Mesendoderm (in vitro differentiated cells): ENCODE measurements at regions not wholly inside any gene's neighbourhood (a gene's known extent, or its start where the extent isn't known, plus 50 kb on each side); places are given as distances from the start of the nearest gene placed in this dataset.

Source experiments
- DNase-seq: peaks from one replicate; pipeline ENCODE4 v3.0.0; 2013
- H2AK5ac ChIP-seq: 2 replicates; pipeline ENCODE4 v1.6.1; 2013; ENCODE audit warnings: low read length, inconsistent platforms
- H2BK120ac ChIP-seq: 2 replicates; pipeline ENCODE4 v1.6.1; 2013; ENCODE audit warnings: low read depth, mild to moderate bottlenecking, low read length, moderate library complexity, mixed read lengths
- H2BK15ac ChIP-seq: replicated peaks from 2 replicates; pipeline ENCODE4 v1.6.1; 2013; ENCODE audit warnings: low read depth, mild to moderate bottlenecking, moderate library complexity
- H2BK5ac ChIP-seq: 2 replicates; pipeline ENCODE4 v1.6.1; 2013; ENCODE audit warnings: low read length, inconsistent platforms
- H3K18ac ChIP-seq: 2 replicates; pipeline ENCODE4 v1.6.1; 2013; ENCODE audit warnings: mild to moderate bottlenecking, low read length, mixed read lengths
- H3K23ac ChIP-seq: one replicate; pipeline ENCODE4 v1.6.1; 2013; ENCODE audit warnings: low read length
- H3K27ac ChIP-seq: 2 replicates; pipeline ENCODE4 v1.5.1; 2013; ENCODE audit warnings: low read depth, mild to moderate bottlenecking, inconsistent platforms, low read length, moderate library complexity
- H3K27me3 ChIP-seq: 2 replicates; pipeline ENCODE4 v1.6.1; 2013; ENCODE audit warnings: low read length, control low read depth, mild to moderate bottlenecking, inconsistent platforms; ENCODE audit not compliant: insufficient read depth, poor library complexity
- H3K36me3 ChIP-seq: 2 replicates; pipeline ENCODE4 v1.6.1; 2013; ENCODE audit warnings: low read length, inconsistent platforms; ENCODE audit not compliant: control insufficient read depth, insufficient read depth
- H3K4ac ChIP-seq: one replicate; pipeline ENCODE4 v1.6.1; 2013; ENCODE audit warnings: low read depth, mild to moderate bottlenecking, low read length, moderate library complexity
- H3K4me1 ChIP-seq: 2 replicates; pipeline ENCODE4 v1.6.1; 2013; ENCODE audit warnings: low read depth, low read length, inconsistent platforms; ENCODE audit not compliant: control insufficient read depth
- H3K4me2 ChIP-seq: 2 replicates; pipeline ENCODE4 v1.6.1; 2013; ENCODE audit warnings: low read length
- H3K4me3 ChIP-seq: 2 replicates; pipeline ENCODE4 v1.5.1; 2013; ENCODE audit warnings: mild to moderate bottlenecking, low read length
- H3K56ac ChIP-seq: one replicate; pipeline ENCODE4 v1.6.1; 2013; ENCODE audit warnings: low read length
- H3K79me1 ChIP-seq: 2 replicates; pipeline ENCODE4 v1.6.1; 2013; ENCODE audit warnings: low read length, inconsistent platforms
- H3K79me2 ChIP-seq: 2 replicates; pipeline ENCODE4 v1.6.1; 2013; ENCODE audit warnings: mild to moderate bottlenecking, low read length; ENCODE audit not compliant: control insufficient read depth, insufficient read depth
- H3K9ac ChIP-seq: 2 replicates; pipeline ENCODE4 v1.6.1; 2013; ENCODE audit warnings: low read length, inconsistent platforms
- H4K5ac ChIP-seq: one replicate; pipeline ENCODE4 v1.6.1; 2013; ENCODE audit warnings: low read length
- H4K8ac ChIP-seq: one replicate; pipeline ENCODE4 v1.6.1; 2013; ENCODE audit warnings: low read depth, mild to moderate bottlenecking, control low read depth, low read length, moderate library complexity
- WGBS: extraction: QIAGEN DNeasy Blood & Tissue Kit; methylation state at CpG from one replicate; pipeline ENCODE4 v1.1.7; 2013; ENCODE audit warnings: low lambda C conversion rate, missing lambda C conversion rate; ENCODE audit not compliant: insufficient coverage; ENCODE audit errors: extremely low coverage; 5-methylcytosine and 5-hydroxymethylcytosine counted together

DNA sequence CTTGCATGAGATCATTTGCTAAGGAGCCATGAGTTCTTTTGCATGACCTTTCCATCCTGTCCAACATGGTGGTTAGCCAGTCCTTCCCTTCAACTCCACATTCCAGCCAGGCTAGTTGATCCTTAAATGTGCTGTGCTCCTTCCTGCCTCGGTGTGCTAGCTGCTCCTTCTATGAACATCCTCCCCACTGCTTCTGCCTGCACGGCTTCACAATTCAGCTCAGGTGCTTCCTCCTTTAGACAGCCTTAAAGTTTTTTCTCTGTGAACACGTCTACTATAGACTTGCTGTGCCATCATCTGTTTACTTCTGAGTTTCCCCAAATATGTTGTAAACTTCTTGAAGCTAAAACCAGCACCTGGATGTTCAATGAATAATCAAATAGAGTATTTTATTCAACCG, 95.5 kb downstream of the OTUD1 start:
- Histone ChIP-seq H3K18ac (no peak overlapping the region), H3K27me3 (no peaks in the 10 kb centered on the region), H3K27ac (no peak overlapping the region), H3K4ac (no peak overlapping the region), H2AK5ac (no peak overlapping the region), H3K79me1 (no peaks in the 10 kb centered on the region), H2BK5ac (no peak overlapping the region), H3K4me2 (no peak overlapping the region), H3K9ac (no peak overlapping the region), H3K36me3 (no peaks in the 10 kb centered on the region), H3K79me2 (no peaks in the 10 kb centered on the region), H3K4me1 (no peaks in the 10 kb centered on the region), H4K8ac (no peak overlapping the region), H2BK15ac (no peak overlapping the region), H4K5ac (no peak overlapping the region), H3K4me3 (no peak overlapping the region), H3K23ac (no peak overlapping the region), H2BK120ac (no peak overlapping the region), H3K56ac (no peak overlapping the region)
- DNase-seq, result no peak
- WGBS, result no CpG with 5 or more reads among the region's 4 CpGs

- H2AK5ac ChIP-seq, result no peak overlapping the region
- no CpG with 5 or more reads among the region's 1 CpG for WGBS
- H3K23ac ChIP-seq, result no peak overlapping the region
- H3K4me2 ChIP-seq, result no peak overlapping the region
- H2BK5ac ChIP-seq, result no peak overlapping the region
- no peaks in the 10 kb centered on the region for H3K4me1 ChIP-seq
- H3K4me3 ChIP-seq, result no peak overlapping the region
- no peak overlapping the region for H3K27ac ChIP-seq
- H2BK15ac ChIP-seq, result no peak overlapping the region
- H2BK120ac ChIP-seq, result no peak overlapping the region
- no peak overlapping the region for H4K5ac ChIP-seq
- no peak overlapping the region for H3K9ac ChIP-seq
- DNase-seq, result no peak
- no peaks in the 10 kb centered on the region for H3K27me3 ChIP-seq
- H3K79me1 ChIP-seq, result no peaks in the 10 kb centered on the region
- H3K56ac ChIP-seq, result no peak overlapping the region
- H3K18ac ChIP-seq, result no peak overlapping the region
- no peak overlapping the region for H4K8ac ChIP-seq
- no peak overlapping the region for H3K4ac ChIP-seq
- H3K79me2 ChIP-seq, result no peaks in the 10 kb centered on the region
- H3K36me3 ChIP-seq, result no peaks in the 10 kb centered on the region
These were observed 95.9 kb downstream of the OTUD1 start for GRCh38 chr10:23534761-23535160.

- Histone ChIP-seq H3K36me3 (no peaks in the 10 kb centered on the region), H3K56ac (no peak overlapping the region), H2BK5ac (no peak overlapping the region), H3K18ac (no peak overlapping the region), H3K4me1 (no peaks in the 10 kb centered on the region), H3K27ac (no peak overlapping the region), H3K79me2 (no peaks in the 10 kb centered on the region), H2BK15ac (no peak overlapping the region), H3K4ac (no peak overlapping the region), H3K4me3 (no peak overlapping the region), H2AK5ac (no peak overlapping the region), H4K5ac (no peak overlapping the region), H3K23ac (no peak overlapping the region), H4K8ac (no peak overlapping the region), H3K9ac (no peak overlapping the region), H2BK120ac (no peak overlapping the region), H3K27me3 (no peaks in the 10 kb centered on the region), H3K79me1 (no peaks in the 10 kb centered on the region), H3K4me2 (no peak overlapping the region)
- whole genome bisulfite sequencing, result no CpG with 5 or more reads among the region's 1 CpG
- DNase-seq, result peak; percentile 11
These were observed 96.5 kb downstream of the OTUD1 start for GRCh38 chr10:23535381-23535780.

DNA sequence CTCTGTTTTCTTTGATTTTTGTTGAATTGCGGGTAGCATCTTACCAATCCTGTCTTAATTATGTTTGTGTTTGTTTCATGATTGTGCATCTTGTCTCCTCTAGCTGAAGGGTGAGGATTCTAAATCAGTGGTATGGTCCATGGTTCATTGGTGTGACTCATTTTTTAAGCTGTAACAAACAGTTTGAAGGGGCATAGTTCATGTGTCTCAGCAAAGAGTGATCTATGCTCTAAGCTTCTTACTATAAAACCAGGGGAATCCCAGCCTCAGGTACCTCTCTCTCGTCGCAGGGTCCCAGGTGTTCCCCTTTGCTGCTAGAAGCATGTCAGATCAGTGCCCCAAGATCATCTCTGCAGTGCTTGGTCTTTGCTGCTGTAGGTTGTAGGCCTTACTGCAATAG, 100.1 kb downstream of the OTUD1 start:
- H3K36me3 ChIP-seq, result no peaks in the 10 kb centered on the region
- DNase-seq, result no peak
- no peaks in the 10 kb centered on the region for H3K79me2 ChIP-seq
- no peaks in the 10 kb centered on the region for H3K79me1 ChIP-seq
- no peak overlapping the region for H3K4me2 ChIP-seq
- H3K56ac ChIP-seq, result no peak overlapping the region
- H4K8ac ChIP-seq, result no peak overlapping the region
- H4K5ac ChIP-seq, result no peak overlapping the region
- H3K23ac ChIP-seq, result no peak overlapping the region
- no peak overlapping the region for H2BK15ac ChIP-seq
- H3K4ac ChIP-seq, result no peak overlapping the region
- no peak overlapping the region for H3K4me3 ChIP-seq
- H2AK5ac ChIP-seq, result no peak overlapping the region
- H3K4me1 ChIP-seq, result no peaks in the 10 kb centered on the region
- no peak overlapping the region for H3K18ac ChIP-seq
- no peaks in the 10 kb centered on the region for H3K27me3 ChIP-seq
- no peak overlapping the region for H3K27ac ChIP-seq
- no peak overlapping the region for H2BK120ac ChIP-seq
- WGBS, result no CpG with 5 or more reads among the region's 3 CpGs
- H2BK5ac ChIP-seq, result no peak overlapping the region
- H3K9ac ChIP-seq, result no peak overlapping the region

DNA sequence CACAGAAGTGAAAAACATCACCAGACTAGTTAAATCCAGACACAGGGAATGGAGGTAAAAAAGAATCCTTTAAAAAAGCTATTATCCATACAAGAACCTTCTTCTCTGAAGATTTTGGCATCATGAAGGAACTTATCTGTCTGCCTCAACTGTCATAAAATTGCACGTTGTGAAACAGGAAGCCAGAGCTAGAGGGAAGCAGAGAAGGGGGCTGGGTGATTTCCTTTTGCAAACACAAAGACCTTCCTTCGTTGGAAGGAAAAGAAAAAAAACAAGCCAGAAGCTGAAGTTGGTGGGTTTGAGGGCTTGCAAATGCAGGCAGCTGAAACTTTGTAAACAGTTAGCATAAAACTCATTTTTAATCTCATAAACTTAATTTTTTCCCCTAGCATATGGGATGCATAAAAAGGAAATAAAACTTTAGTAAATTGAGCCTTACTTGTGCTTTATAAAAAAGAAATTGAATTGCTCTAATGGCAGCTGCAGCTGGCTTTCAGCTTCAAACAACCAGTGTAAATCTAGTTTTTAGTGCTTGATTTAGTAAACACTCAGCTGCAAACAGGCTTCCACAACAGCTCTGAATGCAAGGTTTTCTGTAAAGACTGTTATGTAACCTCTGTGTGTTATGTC, 101.6 kb downstream of the OTUD1 start:
- Histone ChIP-seq H3K79me1 (no peaks in the 10 kb centered on the region), H3K23ac (no peak overlapping the region), H3K36me3 (no peaks in the 10 kb centered on the region), H3K9ac (no peak overlapping the region), H2BK15ac (no peak overlapping the region), H2BK120ac (no peak overlapping the region), H3K4me2 (no peak overlapping the region), H3K27ac (no peak overlapping the region), H3K4ac (no peak overlapping the region), H3K4me3 (no peak overlapping the region), H3K27me3 (no peaks in the 10 kb centered on the region), H4K8ac (no peak overlapping the region), H3K56ac (no peak overlapping the region), H2BK5ac (no peak overlapping the region), H3K18ac (no peak overlapping the region), H3K4me1 (no peaks in the 10 kb centered on the region), H2AK5ac (no peak overlapping the region), H3K79me2 (no peaks in the 10 kb centered on the region), H4K5ac (no peak overlapping the region)
- WGBS, result no CpG with 5 or more reads among the region's 2 CpGs
- DNase-seq, result peak; percentile 9

DNA sequence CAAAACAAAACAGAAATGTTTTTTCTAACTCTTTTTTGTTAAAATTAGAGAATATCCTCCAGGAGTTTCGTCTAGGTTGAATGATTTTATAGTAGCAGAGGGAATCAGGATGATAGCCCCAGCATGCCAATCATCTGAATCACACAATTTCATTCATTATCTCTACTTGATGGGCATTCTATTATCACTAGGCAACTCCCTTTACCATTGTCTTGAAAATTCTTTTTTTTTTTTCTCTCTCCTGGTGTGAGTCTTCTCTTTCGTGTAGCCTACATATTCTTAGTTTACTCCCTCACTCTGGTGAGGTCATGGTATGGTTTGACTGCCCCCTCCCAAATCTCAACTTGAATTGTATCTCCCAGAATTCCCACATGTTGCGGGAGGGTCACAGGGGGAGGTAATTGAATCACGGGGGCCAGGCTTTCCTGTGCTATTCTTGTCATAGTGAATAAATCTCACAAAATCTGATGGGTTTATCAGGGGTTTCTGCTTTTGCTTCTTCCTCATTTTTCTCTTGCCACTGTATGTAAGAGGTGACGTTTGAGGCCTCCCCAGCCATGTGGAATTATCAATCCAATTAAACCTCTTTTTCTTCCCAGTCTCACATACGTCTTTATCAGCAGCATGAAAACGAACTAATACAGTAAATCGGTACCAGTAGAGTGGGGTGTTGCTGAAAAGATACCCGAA, 105.0 kb downstream of the OTUD1 start:
- no peak overlapping the region for H3K9ac ChIP-seq
- peak; percentile 57 for DNase-seq
- no peak overlapping the region for H3K4me3 ChIP-seq
- H3K79me1 ChIP-seq, result no peaks in the 10 kb centered on the region
- H3K79me2 ChIP-seq, result no peaks in the 10 kb centered on the region
- H2BK5ac ChIP-seq, result no peak overlapping the region
- no peak overlapping the region for H2BK120ac ChIP-seq
- no peak overlapping the region for H3K4ac ChIP-seq
- no peaks in the 10 kb centered on the region for H3K36me3 ChIP-seq
- no peaks in the 10 kb centered on the region for H3K4me1 ChIP-seq
- no peak overlapping the region for H3K23ac ChIP-seq
- no peak overlapping the region for H3K27ac ChIP-seq
- no peaks in the 10 kb centered on the region for H3K27me3 ChIP-seq
- H2AK5ac ChIP-seq, result no peak overlapping the region
- no peak overlapping the region for H4K8ac ChIP-seq
- no peak overlapping the region for H3K4me2 ChIP-seq
- WGBS, result no CpG with 5 or more reads among the region's 9 CpGs
- H4K5ac ChIP-seq, result no peak overlapping the region
- no peak overlapping the region for H3K56ac ChIP-seq
- H3K18ac ChIP-seq, result no peak overlapping the region
- no peak overlapping the region for H2BK15ac ChIP-seq
